Dendritic cell treated with granulocyte-macrophage colony-stimulating factor and Interleukin-4, amounts not matched to agents 40 ng/mL and 50 ng/mL, for 4 days (primary cell): ENCODE measurements at regions not wholly inside any gene's neighbourhood (a gene's known extent, or its start where the extent isn't known, plus 50 kb on each side); places are given as distances from the start of the nearest gene placed in this dataset.

Source experiments
- H3K27ac Mint-ChIP-seq: one replicate; pipeline ENCODE4 v1.8.0; 2022; ENCODE audit warnings: mild to moderate bottlenecking, mixed read lengths
- H3K27me3 Mint-ChIP-seq: one replicate; pipeline ENCODE4 v1.8.0; 2022; ENCODE audit warnings: mild to moderate bottlenecking, mixed read lengths
- H3K36me3 Mint-ChIP-seq: one replicate; pipeline ENCODE4 v1.8.0; 2022; ENCODE audit warnings: low read depth, mixed read lengths
- H3K4me1 Mint-ChIP-seq: one replicate; pipeline ENCODE4 v1.8.0; 2022; ENCODE audit warnings: low read depth, mixed read lengths
- H3K4me3 Mint-ChIP-seq: one replicate; pipeline ENCODE4 v1.8.0; 2022; ENCODE audit warnings: mild to moderate bottlenecking, moderate library complexity, mixed read lengths
- H3K9me3 Mint-ChIP-seq: one replicate; pipeline ENCODE4 v1.8.0; 2022; ENCODE audit warnings: mixed read lengths
- intact Hi-C: fragments of 100-400 bp; cut with micrococcal nuclease; formaldehyde crosslinking; loops from one replicate; pipeline ENCODE4 v1.15.0; 2022

GRCh38 chr10:78258323-78259030 is 224.8 kb downstream of the RPS24 start:
- Mint-ChIP-seq H3K4me1 (peaks cover 61% of the 10 kb centered on the region), H3K9me3 (no peaks in the 10 kb centered on the region), H3K27ac (no peak overlapping the region), H3K27me3 (peaks cover 6% of the 10 kb centered on the region), H3K36me3 (no peaks in the 10 kb centered on the region), H3K4me3 (no peak overlapping the region)
- intact Hi-C loops: loop anchor here (5.0 kb wide), 1 partner anchor 44 kb away; no protein-coding TSS in a partner anchor

- no peaks in the 10 kb centered on the region for H3K9me3 Mint-ChIP-seq
- no peak overlapping the region for H3K27ac Mint-ChIP-seq
- H3K36me3 Mint-ChIP-seq: no peaks in the 10 kb centered on the region
- H3K4me1 Mint-ChIP-seq: peaks cover 52% of the 10 kb centered on the region
- intact Hi-C loops: loop anchor here (5.0 kb wide), 1 partner anchor 43 kb away; no protein-coding TSS in a partner anchor
- H3K27me3 Mint-ChIP-seq: peaks cover 4% of the 10 kb centered on the region
- no peak overlapping the region for H3K4me3 Mint-ChIP-seq
These were observed 225.7 kb downstream of the RPS24 start for GRCh38 chr10:78259391-78259790.

GRCh38 chr10:78260141-78260540 is 226.5 kb downstream of the RPS24 start:
- H3K4me3 Mint-ChIP-seq: no peak overlapping the region
- H3K27ac Mint-ChIP-seq: no peak overlapping the region
- intact Hi-C loops: no loop called here
- no peaks in the 10 kb centered on the region for H3K36me3 Mint-ChIP-seq
- peaks cover 3% of the 10 kb centered on the region for H3K27me3 Mint-ChIP-seq
- H3K9me3 Mint-ChIP-seq: no peaks in the 10 kb centered on the region
- peaks cover 45% of the 10 kb centered on the region for H3K4me1 Mint-ChIP-seq

- no peaks in the 10 kb centered on the region for H3K9me3 Mint-ChIP-seq
- intact Hi-C loops: no loop called here
- H3K27me3 Mint-ChIP-seq: peaks cover 3% of the 10 kb centered on the region
- H3K4me1 Mint-ChIP-seq: peaks cover 40% of the 10 kb centered on the region
- H3K36me3 Mint-ChIP-seq: no peaks in the 10 kb centered on the region
- H3K27ac Mint-ChIP-seq: no peak overlapping the region
- no peak overlapping the region for H3K4me3 Mint-ChIP-seq
These were observed 227.0 kb downstream of the RPS24 start for GRCh38 chr10:78260680-78261079.

GRCh38 chr10:78261291-78261690 is 227.6 kb downstream of the RPS24 start:
- Mint-ChIP-seq H3K4me1 (peaks cover 35% of the 10 kb centered on the region), H3K4me3 (no peak overlapping the region), H3K9me3 (no peaks in the 10 kb centered on the region), H3K27me3 (peaks cover 3% of the 10 kb centered on the region), H3K36me3 (no peaks in the 10 kb centered on the region), H3K27ac (no peak overlapping the region)
- intact Hi-C loops: no loop called here

GRCh38 chr10:78262860-78263259 is 229.2 kb downstream of the RPS24 start:
- Mint-ChIP-seq H3K9me3 (no peaks in the 10 kb centered on the region), H3K27ac (no peak overlapping the region), H3K4me1 (peaks cover 23% of the 10 kb centered on the region), H3K36me3 (no peaks in the 10 kb centered on the region), H3K4me3 (no peak overlapping the region), H3K27me3 (peaks cover 7% of the 10 kb centered on the region)
- intact Hi-C loops: no loop called here

- intact Hi-C loops: no loop called here
- no peak overlapping the region for H3K27ac Mint-ChIP-seq
These were observed 229.9 kb downstream of the RPS24 start for GRCh38 chr10:78263521-78263988.

GRCh38 chr10:78264361-78264760 is 230.7 kb downstream of the RPS24 start:
- intact Hi-C loops: no loop called here
- Mint-ChIP-seq H3K4me1 (peaks cover 13% of the 10 kb centered on the region), H3K9me3 (no peaks in the 10 kb centered on the region), H3K27ac (no peak overlapping the region), H3K27me3 (peaks cover 7% of the 10 kb centered on the region), H3K4me3 (no peak overlapping the region), H3K36me3 (no peaks in the 10 kb centered on the region)

More at GRCh38 chr10:78263521-78263988, 229.9 kb downstream of the RPS24 start:
- Mint-ChIP-seq H3K9me3 (no peaks in the 10 kb centered on the region), H3K27me3 (peaks cover 7% of the 10 kb centered on the region), H3K4me3 (no peak overlapping the region), H3K4me1 (peaks cover 21% of the 10 kb centered on the region), H3K36me3 (no peaks in the 10 kb centered on the region)

- Mint-ChIP-seq H3K9me3 (no peaks in the 10 kb centered on the region), H3K27me3 (peaks cover 4% of the 10 kb centered on the region), H3K4me3 (no peak overlapping the region), H3K4me1 (no peaks in the 10 kb centered on the region), H3K36me3 (no peaks in the 10 kb centered on the region), H3K27ac (no peak overlapping the region)
- intact Hi-C loops: no loop called here
These were observed 233.2 kb downstream of the RPS24 start for GRCh38 chr10:78266741-78267469.

- intact Hi-C loops: no loop called here
- peaks cover 4% of the 10 kb centered on the region for H3K27me3 Mint-ChIP-seq
- H3K36me3 Mint-ChIP-seq: no peaks in the 10 kb centered on the region
- H3K4me3 Mint-ChIP-seq: no peak overlapping the region
- no peaks in the 10 kb centered on the region for H3K4me1 Mint-ChIP-seq
- no peaks in the 10 kb centered on the region for H3K9me3 Mint-ChIP-seq
- no peak overlapping the region for H3K27ac Mint-ChIP-seq
These were observed 233.9 kb downstream of the RPS24 start for GRCh38 chr10:78267598-78267997.

- H3K9me3 Mint-ChIP-seq: no peaks in the 10 kb centered on the region
- intact Hi-C loops: no loop called here
- H3K27ac Mint-ChIP-seq: no peak overlapping the region
- H3K27me3 Mint-ChIP-seq: peaks cover 4% of the 10 kb centered on the region
- H3K36me3 Mint-ChIP-seq: no peaks in the 10 kb centered on the region
- H3K4me1 Mint-ChIP-seq: no peaks in the 10 kb centered on the region
- H3K4me3 Mint-ChIP-seq: no peak overlapping the region
These were observed 235.4 kb downstream of the RPS24 start for GRCh38 chr10:78269060-78269459.

GRCh38 chr10:78272329-78272728 is 238.7 kb downstream of the RPS24 start:
- H3K27me3 Mint-ChIP-seq: peaks cover 10% of the 10 kb centered on the region
- H3K4me3 Mint-ChIP-seq: no peak overlapping the region
- intact Hi-C loops: no loop called here
- no peaks in the 10 kb centered on the region for H3K9me3 Mint-ChIP-seq
- H3K27ac Mint-ChIP-seq: no peak overlapping the region
- H3K4me1 Mint-ChIP-seq: peaks cover 9% of the 10 kb centered on the region
- H3K36me3 Mint-ChIP-seq: no peaks in the 10 kb centered on the region

- intact Hi-C loops: no loop called here
- H3K4me1 Mint-ChIP-seq: peaks cover 9% of the 10 kb centered on the region
These were observed 240.8 kb downstream of the RPS24 start for GRCh38 chr10:78274491-78274890.

GRCh38 chr10:78276139-78276538 is 242.5 kb downstream of the RPS24 start:
- intact Hi-C loops: no loop called here
- peaks cover 9% of the 10 kb centered on the region for H3K4me1 Mint-ChIP-seq
- no peak overlapping the region for H3K27ac Mint-ChIP-seq
- no peaks in the 10 kb centered on the region for H3K9me3 Mint-ChIP-seq
- peaks cover 13% of the 10 kb centered on the region for H3K27me3 Mint-ChIP-seq
- no peak overlapping the region for H3K4me3 Mint-ChIP-seq
- H3K36me3 Mint-ChIP-seq: no peaks in the 10 kb centered on the region

More at GRCh38 chr10:78274491-78274890, 240.8 kb downstream of the RPS24 start:
- Mint-ChIP-seq H3K4me3 (no peak overlapping the region), H3K36me3 (no peaks in the 10 kb centered on the region), H3K27me3 (peaks cover 8% of the 10 kb centered on the region), H3K9me3 (no peaks in the 10 kb centered on the region), H3K27ac (no peak overlapping the region)
